NCI-H2227 (cell line): ENCODE measurements at regions not wholly inside any gene's neighbourhood (a gene's known extent, or its start where the extent isn't known, plus 50 kb on each side); places are given as distances from the start of the nearest gene placed in this dataset.
A peak's percentile ranks its signal among the peaks of the same experiment; 100 is the strongest.

Experiments used
- DNase-seq: peaks from one replicate; lab custom pipeline; 2025; ENCODE audit not compliant: unreplicated experiment; lab: John Stamatoyannopoulos, UW

- no peak for DNase-seq
Measured at GRCh38 chr12:17695495-17695894, 394.5 kb downstream of the RERGL start.

- DNase-seq: no peak
Measured at GRCh38 chr12:17691369-17691768, 398.6 kb downstream of the RERGL start.

GRCh38 chr12:17680220-17680619 lies 409.8 kb downstream of the RERGL start:
- DNase-seq: no peak

- no peak for DNase-seq
Measured at GRCh38 chr12:17666641-17667324, 423.2 kb downstream of the RERGL start.

- no peak for DNase-seq
Measured at GRCh38 chr12:17665839-17666238, 424.2 kb downstream of the RERGL start.

GRCh38 chr12:17661250-17661649 lies 428.7 kb downstream of the RERGL start:
- no peak for DNase-seq

- no peak for DNase-seq
Measured at GRCh38 chr12:17652436-17652835, 437.6 kb downstream of the RERGL start.

GRCh38 chr12:17642340-17642650 lies 447.7 kb downstream of the RERGL start:
- DNase-seq: no peak

- no peak for DNase-seq
Measured at GRCh38 chr12:17640615-17641014, 449.4 kb downstream of the RERGL start.

GRCh38 chr12:17618831-17619230 lies 471.2 kb downstream of the RERGL start:
- no peak for DNase-seq

GRCh38 chr12:17609701-17610100 lies 480.3 kb downstream of the RERGL start:
- DNase-seq: no peak

- DNase-seq: peak; percentile 2
Measured at GRCh38 chr12:17609153-17609552, 480.8 kb downstream of the RERGL start.

GRCh38 chr12:17595111-17595510 lies 494.9 kb downstream of the RERGL start:
- DNase-seq: no peak

GRCh38 chr12:17593715-17594406 lies 496.1 kb downstream of the RERGL start:
- no peak for DNase-seq

GRCh38 chr12:17592472-17592871 lies 497.5 kb downstream of the RERGL start:
- no peak for DNase-seq

GRCh38 chr12:17591005-17591681 lies 498.9 kb downstream of the RERGL start:
- no peak for DNase-seq

GRCh38 chr12:17588968-17589367 lies 501.0 kb downstream of the RERGL start:
- DNase-seq: no peak

- peak; percentile 23 for DNase-seq
Measured at GRCh38 chr12:17579205-17580026, 510.6 kb downstream of the RERGL start.

GRCh38 chr12:17577405-17577804 lies 512.6 kb downstream of the RERGL start:
- no peak for DNase-seq

GRCh38 chr12:17572250-17572649 lies 517.7 kb downstream of the RERGL start:
- no peak for DNase-seq

- no peak for DNase-seq
Measured at GRCh38 chr12:17571047-17571446, 518.9 kb downstream of the RERGL start.
